Uterus (tissue), 3 donors: ENCODE measurements at regions not wholly inside any gene's neighbourhood (a gene's known extent, or its start where the extent isn't known, plus 50 kb on each side); places are given as distances from the start of the nearest gene placed in this dataset.

ENCODE experiments used
- DNase-seq, 2 donors: peaks; one replicate each; pipeline ENCODE4 v3.0.0-alpha.2; 2019 to 2020
- H3K27ac ChIP-seq, 2 donors: fragments of 200-600 bp; sonication (generic); 1 replicate in 1 of 2; 2 replicates in 1 of 2; pipeline ENCODE4 v1.5.1; 2016 to 2018
- H3K27me3 ChIP-seq, 2 donors: fragments of 200-600 bp; sonication (generic); one replicate each; pipeline ENCODE4 v1.5.1; 2018 to 2019; ENCODE audit warnings: control low read depth in 1 of 2
- H3K36me3 ChIP-seq, 2 donors: fragments of 200-600 bp; sonication (generic); one replicate each; pipeline ENCODE4 v1.5.1; 2019; ENCODE audit warnings: control low read depth in 1 of 2
- H3K4me1 ChIP-seq, 2 donors: fragments of 200-600 bp; sonication (generic); one replicate each; pipeline ENCODE4 v1.5.1; 2018 to 2019; ENCODE audit warnings: control low read depth in 1 of 2
- H3K4me3 ChIP-seq, 2 donors: fragments of 200-600 bp; sonication (generic); 1 replicate in 1 of 2; 2 replicates in 1 of 2; pipeline ENCODE4 v1.5.1; 2018 to 2019; ENCODE audit warnings: mild to moderate bottlenecking in 1 of 2
- H3K9me3 ChIP-seq, 2 donors: fragments of 200-600 bp; sonication (generic); one replicate each; pipeline ENCODE4 v1.5.1; 2019; ENCODE audit warnings: control low read depth in 1 of 2
- CTCF ChIP-seq, 4 experiments: fragments of 200-600 bp in 2 of 4; fragments of 450-650 bp in 2 of 4; sonication (generic) in 2 of 4; IDR thresholded peaks; one replicate each; pipeline ENCODE4 v1.5.1; 2016 to 2019; ENCODE audit warnings: antibody characterized with exemption in 4 of 4, mild to moderate bottlenecking in 2 of 4, moderate library complexity in 1 of 4
- POLR2A ChIP-seq, 2 donors: fragments of 450-650 bp; IDR thresholded peaks; one replicate each; pipeline ENCODE4 v1.6.1; 2016; ENCODE audit warnings: antibody characterized with exemption in 2 of 2, mild to moderate bottlenecking in 1 of 2, moderate library complexity in 1 of 2
- intact Hi-C: fragments of 100-400 bp; cut with DNase I; formaldehyde crosslinking; loops from one replicate; pipeline ENCODE4 v1.15.1; 2023; ENCODE audit warnings: low total_unique reads
- donor health status: DM: yes; HTN: yes; CAD: no.

- no peak overlapping the region for H3K27ac ChIP-seq
- no peaks in the 10 kb centered on the region for H3K36me3 ChIP-seq
- DNase-seq = no peak
- peaks cover 3 to 14% of the 10 kb centered on the region in 2 donors for H3K27me3 ChIP-seq
- H3K4me3 ChIP-seq = no peak overlapping the region
- peaks cover 0 to 8% of the 10 kb centered on the region in 2 donors for H3K4me1 ChIP-seq
- TF ChIP-seq POLR2A (IDR thresholded peaks at IDR 0.05) (no peak), CTCF (IDR thresholded peaks at IDR 0.05) (no peak)
- intact Hi-C loops = no loop called here
- H3K9me3 ChIP-seq = no peaks in the 10 kb centered on the region
These were observed 93.0 kb downstream of the GEMIN8 start for GRCh38 chrX:13936521-13937225.

- Histone ChIP-seq H3K4me1 (peaks cover 0 to 8% of the 10 kb centered on the region in 2 donors), H3K4me3 (no peak overlapping the region), H3K36me3 (no peaks in the 10 kb centered on the region), H3K27ac (no peak overlapping the region), H3K9me3 (no peaks in the 10 kb centered on the region), H3K27me3 (peaks cover 3 to 14% of the 10 kb centered on the region in 2 donors)
- no peak for DNase-seq
- intact Hi-C loops = no loop called here
- no peak for TF ChIP-seq CTCF (IDR thresholded peaks at IDR 0.05)
- no peak for TF ChIP-seq POLR2A (IDR thresholded peaks at IDR 0.05)
These were observed 95.0 kb downstream of the GEMIN8 start for GRCh38 chrX:13934731-13935130.

DNA sequence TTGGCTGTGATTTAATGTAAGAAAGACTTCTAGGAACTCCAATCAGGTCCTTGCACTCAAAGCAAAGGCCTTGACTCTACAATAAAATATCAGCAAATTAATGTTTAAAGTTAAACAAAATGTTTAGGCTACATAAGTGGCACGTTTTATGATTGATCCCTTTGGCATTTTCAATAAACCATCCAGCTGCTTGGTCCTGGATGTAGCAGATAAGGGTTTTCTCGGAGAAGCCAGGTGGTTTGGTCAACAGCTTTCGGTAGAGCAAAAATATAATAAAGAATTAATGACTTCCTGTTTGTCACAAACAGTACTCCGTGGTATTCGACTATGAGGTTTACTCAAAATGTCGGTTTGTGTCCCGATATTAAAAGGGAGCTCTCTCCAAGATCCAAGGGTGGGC lies 95.8 kb downstream of the GEMIN8 start:
- Histone ChIP-seq H3K27me3 (peaks cover 3 to 14% of the 10 kb centered on the region in 2 donors), H3K27ac (no peak overlapping the region)

DNA sequence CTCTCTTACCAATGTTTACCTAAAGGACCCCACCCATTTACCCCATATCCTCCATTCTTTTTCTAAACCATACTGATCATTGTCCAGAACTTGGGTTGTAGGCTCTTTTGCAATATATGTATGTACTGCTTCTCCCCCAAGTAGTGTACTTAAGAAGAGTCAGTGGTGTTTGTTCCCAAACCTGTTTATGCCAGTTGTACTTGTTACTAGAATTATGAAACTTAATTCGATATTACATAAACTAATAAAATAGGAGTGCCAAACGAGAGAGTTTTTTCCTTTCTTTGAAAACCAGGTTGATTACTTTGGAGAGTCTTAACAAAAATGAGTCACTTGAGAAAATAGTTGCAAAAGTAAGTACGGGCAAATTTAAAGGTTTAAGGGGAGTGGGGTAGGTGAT lies 96.3 kb downstream of the GEMIN8 start:
- intact Hi-C loops = no loop called here

More for the DNA sequence above, 95.8 kb downstream of the GEMIN8 start:
- peaks cover 0 to 8% of the 10 kb centered on the region in 2 donors for H3K4me1 ChIP-seq
- intact Hi-C loops = no loop called here
- TF ChIP-seq POLR2A (IDR thresholded peaks at IDR 0.05) = no peak
- no peak for TF ChIP-seq CTCF (IDR thresholded peaks at IDR 0.05)
- DNase-seq = no peak
- H3K9me3 ChIP-seq = no peaks in the 10 kb centered on the region
- no peaks in the 10 kb centered on the region for H3K36me3 ChIP-seq
- H3K4me3 ChIP-seq = no peak overlapping the region

More for the DNA sequence above, 96.3 kb downstream of the GEMIN8 start:
- H3K27ac ChIP-seq = no peak overlapping the region
- H3K27me3 ChIP-seq = peaks cover 3 to 14% of the 10 kb centered on the region in 2 donors
- H3K4me3 ChIP-seq = no peak overlapping the region
- TF ChIP-seq POLR2A (IDR thresholded peaks at IDR 0.05) (no peak), CTCF (IDR thresholded peaks at IDR 0.05) (no peak)
- H3K4me1 ChIP-seq = peaks cover 0 to 3% of the 10 kb centered on the region in 2 donors
- H3K9me3 ChIP-seq = no peaks in the 10 kb centered on the region
- H3K36me3 ChIP-seq = no peaks in the 10 kb centered on the region
- no peak for DNase-seq
